MV-4-11 (cell line): ENCODE measurements at regions not wholly inside any gene's neighbourhood (a gene's known extent, or its start where the extent isn't known, plus 50 kb on each side); places are given as distances from the start of the nearest gene placed in this dataset.

Experiments used
- DNase-seq: peaks from one replicate; lab custom pipeline; 2025; lab: John Stamatoyannopoulos, UW

GRCh38 chr15:31245135-31245689 is 81.4 kb upstream of the KLF13 start:
- DNase-seq = no peak

- DNase-seq = no peak
Measured at GRCh38 chr15:31245756-31246155, 80.9 kb upstream of the KLF13 start.

- no peak for DNase-seq
Measured at GRCh38 chr15:31247404-31247803, 79.2 kb upstream of the KLF13 start.

GRCh38 chr15:31248263-31248662 is 78.4 kb upstream of the KLF13 start:
- no peak for DNase-seq

GRCh38 chr15:31248951-31249350 is 77.7 kb upstream of the KLF13 start:
- DNase-seq = no peak

- DNase-seq = no peak
Measured at GRCh38 chr15:31250033-31250432, 76.6 kb upstream of the KLF13 start.

GRCh38 chr15:31251165-31251564 is 75.5 kb upstream of the KLF13 start:
- no peak for DNase-seq

GRCh38 chr15:31252171-31252785 is 74.4 kb upstream of the KLF13 start:
- DNase-seq = no peak

GRCh38 chr15:31254431-31255175 is 72.0 kb upstream of the KLF13 start:
- no peak for DNase-seq

GRCh38 chr15:31255176-31255510 is 71.5 kb upstream of the KLF13 start:
- DNase-seq = no peak

GRCh38 chr15:31255732-31256377 is 70.8 kb upstream of the KLF13 start:
- DNase-seq = peak; percentile 82

GRCh38 chr15:31256378-31257265 is 70.0 kb upstream of the KLF13 start:
- no peak for DNase-seq

GRCh38 chr15:31257286-31257685 is 69.3 kb upstream of the KLF13 start:
- no peak for DNase-seq

- DNase-seq = no peak
Measured at GRCh38 chr15:31258260-31258659, 68.4 kb upstream of the KLF13 start.

GRCh38 chr15:31259562-31260252 is 66.9 kb upstream of the KLF13 start:
- DNase-seq = no peak

GRCh38 chr15:31260646-31261265 is 65.9 kb upstream of the KLF13 start:
- DNase-seq = no peak

GRCh38 chr15:31261266-31262142 is 65.1 kb upstream of the KLF13 start:
- no peak for DNase-seq

GRCh38 chr15:31262143-31262530 is 64.5 kb upstream of the KLF13 start:
- DNase-seq = no peak

GRCh38 chr15:31262901-31263671 is 63.5 kb upstream of the KLF13 start:
- peak; percentile 99 for DNase-seq
